WERI-Rb-1 (cell line): ENCODE measurements at regions not wholly inside any gene's neighbourhood (a gene's known extent, or its start where the extent isn't known, plus 50 kb on each side); places are given as distances from the start of the nearest gene placed in this dataset.

ENCODE experiments used
- DNase-seq: peaks from one replicate; pipeline ENCODE4 v3.0.0-alpha.2; 2020
- H3K27ac ChIP-seq: fragments of 250-450 bp; sonication (Bioruptor Pico); 2 replicates; pipeline ENCODE4 v1.5.1; 2020; ENCODE audit warnings: mild to moderate bottlenecking, moderate library complexity
- H3K27me3 ChIP-seq: fragments of 250-450 bp; sonication (Bioruptor Pico); 2 replicates; pipeline ENCODE4 v1.5.1; 2021; ENCODE audit warnings: mild to moderate bottlenecking, low read depth, moderate library complexity; ENCODE audit not compliant: insufficient read depth, severe bottlenecking
- H3K36me3 ChIP-seq: fragments of 250-450 bp; sonication (Bioruptor Pico); 2 replicates; pipeline ENCODE4 v1.5.1; 2020; ENCODE audit warnings: mild to moderate bottlenecking, moderate library complexity
- H3K4me3 ChIP-seq: 2 replicates; pipeline ENCODE4 v1.5.1; 2011; ENCODE audit warnings: low read depth, mild to moderate bottlenecking, control low read depth, low read length
- H3K9me3 ChIP-seq: fragments of 250-450 bp; sonication (Bioruptor Pico); 2 replicates; pipeline ENCODE4 v1.5.1; 2021; ENCODE audit warnings: mild to moderate bottlenecking, moderate library complexity; ENCODE audit not compliant: severe bottlenecking
- TF ChIP-seq, protein P1 (sequence below): IDR thresholded peaks from 2 replicates; pipeline ENCODE4 v1.5.1; 2011; ENCODE audit warnings: low read depth, mild to moderate bottlenecking, control low read depth, inconsistent platforms, low read length

DNA sequence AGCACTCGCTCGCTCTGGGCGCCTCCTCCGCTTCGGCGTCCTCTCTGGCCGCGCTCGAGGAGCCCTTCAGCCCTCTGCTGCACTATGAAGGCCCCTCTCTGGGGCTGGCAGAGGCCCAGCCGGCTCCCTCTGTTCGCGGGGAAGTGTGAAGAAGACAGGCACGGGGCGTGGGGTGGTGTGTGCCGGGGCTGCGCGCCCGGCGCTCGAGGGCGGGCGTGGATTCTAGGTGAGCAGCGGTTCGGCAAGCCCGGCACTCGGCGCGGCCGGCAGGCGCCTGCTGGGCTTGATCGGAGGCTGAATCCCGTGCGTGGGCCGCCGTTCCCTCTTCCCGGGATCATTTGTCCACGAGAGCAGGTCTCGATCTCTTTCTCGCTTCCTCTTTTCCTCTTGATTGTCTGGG is 153.0 kb downstream of the SLC35B3 start:
- peaks cover 23% of the 10 kb centered on the region for H3K27me3 ChIP-seq
- no peak overlapping the region for H3K27ac ChIP-seq
- H3K9me3 ChIP-seq, result peaks cover 5% of the 10 kb centered on the region
- H3K4me3 ChIP-seq, result no peak overlapping the region
- TF ChIP-seq, protein P1, sequence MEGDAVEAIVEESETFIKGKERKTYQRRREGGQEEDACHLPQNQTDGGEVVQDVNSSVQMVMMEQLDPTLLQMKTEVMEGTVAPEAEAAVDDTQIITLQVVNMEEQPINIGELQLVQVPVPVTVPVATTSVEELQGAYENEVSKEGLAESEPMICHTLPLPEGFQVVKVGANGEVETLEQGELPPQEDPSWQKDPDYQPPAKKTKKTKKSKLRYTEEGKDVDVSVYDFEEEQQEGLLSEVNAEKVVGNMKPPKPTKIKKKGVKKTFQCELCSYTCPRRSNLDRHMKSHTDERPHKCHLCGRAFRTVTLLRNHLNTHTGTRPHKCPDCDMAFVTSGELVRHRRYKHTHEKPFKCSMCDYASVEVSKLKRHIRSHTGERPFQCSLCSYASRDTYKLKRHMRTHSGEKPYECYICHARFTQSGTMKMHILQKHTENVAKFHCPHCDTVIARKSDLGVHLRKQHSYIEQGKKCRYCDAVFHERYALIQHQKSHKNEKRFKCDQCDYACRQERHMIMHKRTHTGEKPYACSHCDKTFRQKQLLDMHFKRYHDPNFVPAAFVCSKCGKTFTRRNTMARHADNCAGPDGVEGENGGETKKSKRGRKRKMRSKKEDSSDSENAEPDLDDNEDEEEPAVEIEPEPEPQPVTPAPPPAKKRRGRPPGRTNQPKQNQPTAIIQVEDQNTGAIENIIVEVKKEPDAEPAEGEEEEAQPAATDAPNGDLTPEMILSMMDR, result no peak
- DNase-seq, result no peak
- no peaks in the 10 kb centered on the region for H3K36me3 ChIP-seq

DNA sequence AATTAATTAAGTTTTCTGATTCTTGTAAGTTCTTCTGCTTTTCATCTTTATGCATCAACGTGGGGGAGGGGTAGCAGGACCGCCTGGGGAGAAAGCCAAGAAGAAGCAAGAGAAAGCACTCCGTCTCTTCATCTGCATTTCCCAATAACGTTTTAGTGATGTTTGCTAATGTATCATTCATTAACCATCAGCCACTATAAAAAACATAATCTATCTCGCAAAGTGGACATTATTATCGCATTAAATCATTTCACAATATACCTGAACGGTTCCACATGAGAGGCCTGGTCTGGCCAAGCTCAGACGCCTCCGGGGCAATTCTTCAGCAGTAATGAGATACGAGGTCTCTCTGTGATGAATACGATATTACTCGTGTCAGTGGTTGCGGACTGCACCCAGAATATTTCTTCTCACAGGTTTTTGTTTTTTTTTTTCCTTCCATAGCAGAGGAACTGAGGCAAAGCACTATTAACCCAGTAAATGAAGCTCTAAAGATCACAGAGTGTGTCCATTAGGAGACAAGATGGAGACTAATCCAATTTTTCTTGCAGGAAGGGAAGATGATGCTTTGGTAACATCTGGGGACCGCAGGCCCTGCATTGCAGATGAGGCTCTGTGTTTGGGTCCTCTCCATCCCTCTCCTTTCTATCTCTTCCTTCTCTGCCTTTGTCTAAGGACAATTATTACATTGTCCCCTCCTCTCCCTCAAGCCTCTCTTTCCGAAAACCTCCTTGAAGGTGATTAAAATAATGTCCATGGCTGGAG is 156.1 kb downstream of the SLC35B3 start:
- peaks cover 26% of the 10 kb centered on the region for H3K27me3 ChIP-seq
- H3K27ac ChIP-seq, result no peak overlapping the region
- no peak for DNase-seq
- no peak overlapping the region for H3K4me3 ChIP-seq
- H3K36me3 ChIP-seq, result no peaks in the 10 kb centered on the region
- TF ChIP-seq, protein P1, result no peak
- peaks cover 5% of the 10 kb centered on the region for H3K9me3 ChIP-seq

DNA sequence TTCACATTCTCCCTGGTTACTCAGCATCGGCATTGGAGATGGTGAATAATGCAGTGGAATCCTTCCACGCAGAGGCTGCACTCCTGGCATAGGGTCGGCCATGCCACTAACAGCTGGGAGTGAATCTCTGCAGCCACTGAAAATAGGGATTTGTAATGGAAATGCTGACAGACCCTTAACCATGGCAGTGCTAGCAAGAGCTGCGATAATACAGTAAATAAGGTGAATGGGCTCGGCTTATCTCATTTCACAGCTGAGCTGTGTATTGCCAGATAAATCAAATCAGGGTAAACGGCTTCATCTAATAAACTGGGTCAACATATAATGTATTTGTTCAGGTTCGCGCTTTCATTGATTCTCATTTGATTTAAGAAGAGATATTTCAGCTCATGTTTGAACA is 156.8 kb downstream of the SLC35B3 start:
- no peaks in the 10 kb centered on the region for H3K36me3 ChIP-seq
- no peak overlapping the region for H3K27ac ChIP-seq
- DNase-seq, result no peak
- TF ChIP-seq, protein P1, result no peak
- no peak overlapping the region for H3K4me3 ChIP-seq
- peaks cover 5% of the 10 kb centered on the region for H3K9me3 ChIP-seq
- peaks cover 26% of the 10 kb centered on the region for H3K27me3 ChIP-seq

DNA sequence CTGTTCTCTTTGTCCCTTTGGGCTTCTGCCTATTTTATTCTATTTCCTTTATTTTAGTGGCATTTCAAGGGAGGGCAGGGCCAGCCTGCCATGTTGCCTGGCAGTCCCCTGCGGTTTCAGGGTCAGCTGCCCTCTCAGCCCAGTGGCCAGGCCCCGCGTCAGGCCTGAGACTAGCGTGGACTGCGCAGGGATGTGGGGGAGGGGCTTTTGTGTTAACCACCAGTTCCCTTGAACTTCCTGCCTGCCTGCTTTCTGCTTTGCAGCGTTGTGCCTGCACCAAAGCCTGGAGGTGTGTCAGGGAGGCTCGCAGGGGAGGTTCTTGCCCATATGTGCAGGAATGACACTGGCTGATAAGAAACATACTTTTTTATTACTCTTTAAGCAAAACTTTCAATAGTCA is 157.6 kb downstream of the SLC35B3 start:
- H3K36me3 ChIP-seq, result no peaks in the 10 kb centered on the region
- TF ChIP-seq, protein P1, result no peak
- no peak overlapping the region for H3K4me3 ChIP-seq
- no peak overlapping the region for H3K27ac ChIP-seq
- H3K27me3 ChIP-seq, result peaks cover 26% of the 10 kb centered on the region
- H3K9me3 ChIP-seq, result peaks cover 2% of the 10 kb centered on the region
- no peak for DNase-seq

DNA sequence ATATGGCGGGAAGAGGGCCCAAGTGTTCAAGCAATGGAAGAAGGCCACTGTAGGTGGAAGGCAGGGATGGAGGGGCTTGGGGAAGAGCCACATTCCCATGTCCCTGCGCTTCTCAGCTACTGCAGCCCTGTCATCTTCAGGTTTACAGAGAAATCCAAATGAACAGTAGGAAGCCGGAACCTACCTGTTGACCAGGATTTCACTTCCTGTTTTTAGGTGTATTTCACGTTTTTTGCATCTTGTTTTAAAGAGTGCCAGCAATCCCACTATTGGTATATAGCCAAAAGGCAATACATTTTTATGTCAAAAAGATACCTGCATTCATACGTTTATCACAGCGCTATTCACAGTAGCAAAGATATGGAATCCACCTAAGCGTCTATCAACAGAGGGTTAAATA is 159.2 kb downstream of the SLC35B3 start:
- H3K9me3 ChIP-seq, result no peaks in the 10 kb centered on the region
- H3K27ac ChIP-seq, result no peak overlapping the region
- H3K27me3 ChIP-seq, result peaks cover 28% of the 10 kb centered on the region
- H3K4me3 ChIP-seq, result no peak overlapping the region
- no peaks in the 10 kb centered on the region for H3K36me3 ChIP-seq
- TF ChIP-seq, protein P1, result no peak
- DNase-seq, result no peak

DNA sequence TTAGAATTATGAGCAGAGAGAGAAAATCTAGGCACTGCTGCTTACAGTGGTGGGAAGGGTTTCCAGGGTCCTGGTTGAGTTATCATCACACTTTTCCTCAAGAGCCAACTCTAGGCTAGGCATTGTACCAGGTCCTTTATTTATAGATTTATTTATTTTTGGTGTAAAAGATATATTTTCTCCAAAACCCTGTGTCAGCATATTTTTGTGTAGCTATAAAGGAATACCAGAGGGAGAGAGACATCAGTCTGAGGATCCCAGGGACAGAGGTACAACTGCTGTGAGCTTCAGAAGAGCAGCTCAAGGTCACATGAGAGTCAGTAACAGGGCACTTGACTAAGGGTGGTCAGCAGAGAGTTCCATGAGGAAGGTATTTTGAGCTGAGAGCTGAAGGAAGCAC is 159.7 kb downstream of the SLC35B3 start:
- Histone ChIP-seq H3K27ac (no peak overlapping the region), H3K4me3 (no peak overlapping the region), H3K27me3 (peaks cover 28% of the 10 kb centered on the region), H3K36me3 (no peaks in the 10 kb centered on the region), H3K9me3 (no peaks in the 10 kb centered on the region)
- no peak for DNase-seq
- TF ChIP-seq, protein P1, result no peak
